ENCODE measurements at regions not wholly inside any gene's neighbourhood (a gene's known extent, or its start where the extent isn't known, plus 50 kb on each side); places are given as distances from the start of the nearest gene placed in this dataset.

GRCh38 chr6:168221000-168221399, 98.6 kb downstream of the DACT2 start:
- Histone ChIP-seq H3K27me3 (no peaks in the 10 kb centered on the region), H3K36me3 (no peaks in the 10 kb centered on the region), H3K4me3 (no peak overlapping the region), H3K9me3 (no peaks in the 10 kb centered on the region), H3K27ac (no peak overlapping the region), H3K4me1 (peaks cover 0 to 55% (median 3%) of the 10 kb centered on the region in 4 donors)
- TF ChIP-seq POLR2A (IDR thresholded peaks at IDR 0.05) (no peak), EP300 (IDR thresholded peaks at IDR 0.05) (no peak)
- TF ChIP-seq, protein P1, sequence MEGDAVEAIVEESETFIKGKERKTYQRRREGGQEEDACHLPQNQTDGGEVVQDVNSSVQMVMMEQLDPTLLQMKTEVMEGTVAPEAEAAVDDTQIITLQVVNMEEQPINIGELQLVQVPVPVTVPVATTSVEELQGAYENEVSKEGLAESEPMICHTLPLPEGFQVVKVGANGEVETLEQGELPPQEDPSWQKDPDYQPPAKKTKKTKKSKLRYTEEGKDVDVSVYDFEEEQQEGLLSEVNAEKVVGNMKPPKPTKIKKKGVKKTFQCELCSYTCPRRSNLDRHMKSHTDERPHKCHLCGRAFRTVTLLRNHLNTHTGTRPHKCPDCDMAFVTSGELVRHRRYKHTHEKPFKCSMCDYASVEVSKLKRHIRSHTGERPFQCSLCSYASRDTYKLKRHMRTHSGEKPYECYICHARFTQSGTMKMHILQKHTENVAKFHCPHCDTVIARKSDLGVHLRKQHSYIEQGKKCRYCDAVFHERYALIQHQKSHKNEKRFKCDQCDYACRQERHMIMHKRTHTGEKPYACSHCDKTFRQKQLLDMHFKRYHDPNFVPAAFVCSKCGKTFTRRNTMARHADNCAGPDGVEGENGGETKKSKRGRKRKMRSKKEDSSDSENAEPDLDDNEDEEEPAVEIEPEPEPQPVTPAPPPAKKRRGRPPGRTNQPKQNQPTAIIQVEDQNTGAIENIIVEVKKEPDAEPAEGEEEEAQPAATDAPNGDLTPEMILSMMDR (IDR thresholded peaks at IDR 0.05), result no peak
- WGBS, 2 donors, result 58 to 80% methylated on average over 5 of the region's 5 CpGs
- no peak for DNase-seq (ENCODE audit: low spot score in 2 of 2)

DNA sequence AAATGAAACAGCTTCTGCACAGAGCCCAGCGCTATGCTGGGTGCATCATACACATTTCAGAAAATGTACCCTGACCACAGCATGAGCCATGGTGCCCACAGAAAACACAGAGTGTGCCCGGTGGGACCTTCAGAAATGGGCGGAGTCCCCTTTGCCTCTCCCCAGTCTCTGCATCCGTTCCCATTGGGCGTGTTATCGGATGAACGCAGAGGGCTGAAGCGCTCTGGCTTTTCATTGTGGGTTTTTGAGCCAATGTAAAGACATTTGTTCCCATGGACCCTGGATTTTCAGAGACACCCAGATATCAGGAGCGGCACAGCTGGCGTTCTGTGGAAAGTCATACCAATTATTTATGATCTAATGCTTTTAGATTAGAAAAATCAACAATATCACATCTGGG, 99.8 kb downstream of the DACT2 start:
- peak overlapping the region in 2 of 4 donors; percentile 58 to 59 for H3K27ac ChIP-seq
- 74 to 78% methylated on average over 10 of the region's 10 CpGs for WGBS, 2 donors

DNA sequence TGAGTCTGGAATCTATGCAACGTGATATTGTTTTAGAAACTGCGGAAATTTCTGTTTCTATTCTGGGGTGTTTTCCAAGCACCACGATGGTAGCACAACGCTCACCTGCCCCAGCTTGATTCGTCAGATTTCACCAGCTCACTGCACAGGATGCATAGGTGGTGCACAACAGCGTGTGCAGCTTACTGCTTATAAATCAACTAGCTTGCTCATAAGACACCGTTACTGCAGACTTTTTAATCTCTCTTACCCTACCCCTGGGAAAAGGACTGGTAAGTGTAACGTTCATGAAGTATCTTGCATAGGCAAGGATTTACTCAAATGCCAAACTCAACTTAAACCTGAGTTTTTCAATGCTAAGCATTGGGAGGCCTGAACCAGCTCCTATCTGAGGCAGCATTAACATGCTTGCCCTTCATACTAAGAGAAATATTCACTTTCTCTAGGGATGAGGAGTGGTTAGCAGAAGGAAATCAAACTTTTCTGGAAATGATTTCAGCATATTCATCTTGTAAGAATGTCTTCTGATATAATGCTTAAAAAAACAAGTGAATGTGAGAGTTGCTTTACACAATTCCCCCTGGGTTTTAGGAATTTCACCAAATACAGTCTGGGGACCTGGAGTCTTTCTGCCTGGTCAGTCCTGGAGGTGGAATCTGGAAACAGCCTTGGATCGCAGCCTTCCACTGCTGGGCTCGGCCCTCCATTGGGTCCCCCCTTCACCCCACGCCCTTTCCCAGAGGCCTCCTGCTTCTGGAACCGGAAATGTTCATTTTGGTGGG, 100.6 kb downstream of the DACT2 start:
- no peak for DNase-seq (ENCODE audit: low spot score in 2 of 2)
- no peaks in the 10 kb centered on the region for H3K27me3 ChIP-seq
- H3K4me3 ChIP-seq, result no peak overlapping the region
- H3K36me3 ChIP-seq, result no peaks in the 10 kb centered on the region
- H3K4me1 ChIP-seq, result peaks cover 0 to 45% (median 3%) of the 10 kb centered on the region in 4 donors
- H3K9me3 ChIP-seq, result no peaks in the 10 kb centered on the region
- 51 to 60% methylated on average over 12 of the region's 12 CpGs for WGBS, 2 donors
- no peak for TF ChIP-seq POLR2A (IDR thresholded peaks at IDR 0.05)
- TF ChIP-seq EP300 (IDR thresholded peaks at IDR 0.05), result peak in 1 of 2 donors; percentile 61
- TF ChIP-seq, protein P1 (IDR thresholded peaks at IDR 0.05), result no peak
- H3K27ac ChIP-seq, result peak overlapping the region in 2 of 4 donors; percentile 58 to 59

More for the DNA sequence above, 99.8 kb downstream of the DACT2 start:
- Histone ChIP-seq H3K4me3 (no peak overlapping the region), H3K27me3 (no peaks in the 10 kb centered on the region), H3K9me3 (no peaks in the 10 kb centered on the region), H3K4me1 (peaks cover 0 to 45% (median 3%) of the 10 kb centered on the region in 4 donors), H3K36me3 (no peaks in the 10 kb centered on the region)
- TF ChIP-seq, protein P1 (IDR thresholded peaks at IDR 0.05), result no peak
- no peak for TF ChIP-seq EP300 (IDR thresholded peaks at IDR 0.05)
- no peak for TF ChIP-seq POLR2A (IDR thresholded peaks at IDR 0.05)
- DNase-seq (ENCODE audit: low spot score in 2 of 2), result no peak

DNA sequence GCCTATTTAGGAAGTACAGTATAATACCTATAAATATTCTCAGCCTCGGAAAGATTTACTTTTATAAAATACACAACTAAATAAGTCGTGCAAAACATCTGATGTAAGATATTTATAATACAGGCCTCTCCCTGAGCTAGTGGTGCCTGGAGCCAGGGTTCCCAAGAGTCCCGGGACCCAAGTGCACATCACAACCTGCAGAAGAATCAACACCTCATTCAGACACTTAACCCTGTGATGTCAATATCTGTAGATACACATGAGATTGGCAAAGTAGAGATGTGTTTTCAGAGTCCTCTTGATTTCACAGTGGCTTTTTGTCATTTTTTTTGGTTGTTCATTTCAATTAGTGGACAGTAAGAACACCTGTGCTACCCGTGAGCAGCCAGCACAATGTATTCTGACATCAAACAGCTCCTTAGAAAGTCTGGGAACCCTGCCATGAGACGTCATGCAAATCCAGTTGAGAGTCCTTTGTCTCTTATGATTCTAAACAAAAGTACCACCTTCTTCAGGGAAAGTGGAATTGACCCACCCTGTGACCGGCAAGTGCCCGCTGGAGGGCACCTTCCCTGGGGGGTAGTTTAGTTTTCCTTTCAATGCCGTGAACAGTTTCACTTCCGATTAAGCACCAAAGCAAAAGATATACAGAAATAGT, 101.6 kb downstream of the DACT2 start:
- Histone ChIP-seq H3K36me3 (no peaks in the 10 kb centered on the region), H3K9me3 (no peaks in the 10 kb centered on the region), H3K27ac (peak overlapping the region in 2 of 4 donors; percentile 18 to 59), H3K27me3 (no peaks in the 10 kb centered on the region), H3K4me3 (no peak overlapping the region), H3K4me1 (peaks cover 0 to 45% (median 3%) of the 10 kb centered on the region in 4 donors)
- TF ChIP-seq, protein P1 (IDR thresholded peaks at IDR 0.05), result no peak
- TF ChIP-seq EP300 (IDR thresholded peaks at IDR 0.05) (no peak), POLR2A (IDR thresholded peaks at IDR 0.05) (no peak)
- no peak for DNase-seq (ENCODE audit: low spot score in 2 of 2)
- 51 to 64% methylated on average over 9 of the region's 9 CpGs for WGBS, 2 donors
